GM12864 (cell line): ENCODE measurements at regions not wholly inside any gene's neighbourhood (a gene's known extent, or its start where the extent isn't known, plus 50 kb on each side); places are given as distances from the start of the nearest gene placed in this dataset.

ENCODE experiments used
- DNase-seq: peaks from one replicate; pipeline ENCODE4 v3.0.0-alpha.2; 2011; ENCODE audit warnings: low read depth
- H3K4me3 ChIP-seq: 2 replicates; pipeline ENCODE4 v1.5.1; 2011; ENCODE audit warnings: mild to moderate bottlenecking, low read depth, low read length, control low read depth
- CTCF ChIP-seq: IDR thresholded peaks from 2 replicates; pipeline ENCODE4 v1.5.1; 2011; ENCODE audit warnings: low read depth, mild to moderate bottlenecking, moderate library complexity, low read length, control low read depth, inconsistent platforms; ENCODE audit errors: missing control alignments

- no peak for TF ChIP-seq CTCF
- no peak for DNase-seq
- H3K4me3 ChIP-seq = no peak overlapping the region
These were observed 245.8 kb downstream of the EIPR1 start for GRCh38 chr2:3131636-3132326.

- no peak for DNase-seq
- TF ChIP-seq CTCF = no peak
- H3K4me3 ChIP-seq = no peak overlapping the region
These were observed 246.6 kb downstream of the EIPR1 start for GRCh38 chr2:3130889-3131635.

GRCh38 chr2:3130444-3130843 is 247.2 kb downstream of the EIPR1 start:
- TF ChIP-seq CTCF = no peak
- no peak for DNase-seq
- H3K4me3 ChIP-seq = no peak overlapping the region

- H3K4me3 ChIP-seq = no peak overlapping the region
- no peak for TF ChIP-seq CTCF
- DNase-seq = no peak
These were observed 247.8 kb downstream of the EIPR1 start for GRCh38 chr2:3129867-3130266.

GRCh38 chr2:3128786-3129185 is 248.8 kb downstream of the EIPR1 start:
- no peak for TF ChIP-seq CTCF

GRCh38 chr2:3127710-3128109 is 249.9 kb downstream of the EIPR1 start:
- no peak overlapping the region for H3K4me3 ChIP-seq
- DNase-seq = no peak
- no peak for TF ChIP-seq CTCF

More at GRCh38 chr2:3128786-3129185, 248.8 kb downstream of the EIPR1 start:
- DNase-seq = no peak
- no peak overlapping the region for H3K4me3 ChIP-seq
